NCI-H82 (cell line): ENCODE measurements at regions not wholly inside any gene's neighbourhood (a gene's known extent, or its start where the extent isn't known, plus 50 kb on each side); places are given as distances from the start of the nearest gene placed in this dataset.
A peak's percentile ranks its signal among the peaks of the same experiment; 100 is the strongest.
"Not testable (repeated sequence)": the region's sequence is repeated elsewhere in the genome, so short reads cannot be mapped to it uniquely, and the experiment has no call there.

Experiments used
- DNase-seq: peaks from one replicate; lab custom pipeline; 2025; lab: John Stamatoyannopoulos, UW

DNA sequence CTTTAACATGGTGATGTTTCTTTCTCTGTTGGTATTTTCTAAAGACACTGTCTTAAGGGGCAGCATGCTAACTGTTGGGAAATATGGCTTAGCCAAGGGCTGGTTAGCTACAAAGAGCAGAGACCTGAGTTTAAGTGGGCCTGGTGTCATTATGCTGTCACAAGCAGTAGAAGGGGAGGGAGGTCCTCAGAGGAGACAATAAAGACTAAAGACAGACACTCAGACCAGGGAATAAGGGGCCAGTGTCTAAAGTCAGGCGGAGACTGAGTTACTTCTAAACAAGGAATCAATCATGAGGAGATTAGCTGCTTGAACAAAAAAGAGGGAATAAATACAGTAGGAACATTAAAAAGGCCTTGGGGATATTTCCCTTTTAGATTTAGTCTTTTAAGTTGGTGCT is 142.7 kb upstream of the DPPA4 start:
- peak; percentile 10 for DNase-seq

DNA sequence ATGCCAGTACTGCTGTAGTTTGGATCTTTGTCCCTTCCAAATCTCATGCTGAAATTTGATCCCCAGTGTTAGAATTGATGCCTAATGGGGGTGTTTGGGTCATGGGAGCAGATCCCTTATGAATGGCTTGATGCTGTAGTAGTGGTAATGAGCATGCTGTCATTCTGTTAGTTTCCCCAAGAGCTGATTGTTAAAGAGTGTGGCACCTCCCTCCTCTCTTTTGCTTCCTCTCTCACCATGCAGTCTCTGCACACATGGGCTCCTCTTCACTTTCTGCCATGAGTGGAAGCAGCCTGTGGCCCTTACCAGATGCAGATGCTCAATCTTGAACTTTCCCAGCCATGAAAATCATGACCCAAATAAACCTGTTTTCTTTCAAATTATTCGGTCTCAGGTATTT is 141.3 kb upstream of the DPPA4 start:
- no peak for DNase-seq

DNA sequence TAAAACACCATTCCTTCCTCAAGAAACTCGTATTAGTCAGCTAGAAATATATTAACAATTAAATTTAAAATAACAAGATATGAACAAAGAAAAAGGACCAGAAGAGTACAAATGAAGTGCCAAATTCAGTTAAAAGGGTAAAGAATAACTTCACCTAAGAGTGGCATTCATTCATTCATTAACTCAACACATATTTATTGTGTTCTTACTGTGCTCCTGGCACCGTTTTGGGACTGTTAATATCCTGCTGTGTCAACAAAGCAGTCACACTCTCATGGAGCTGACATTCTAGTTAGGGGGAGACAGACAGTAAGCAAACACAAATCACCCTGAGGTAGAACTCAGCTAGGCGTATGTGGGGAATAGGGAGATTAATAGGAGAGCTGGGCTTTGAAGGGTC is 123.6 kb upstream of the DPPA4 start:
- no peak for DNase-seq

DNA sequence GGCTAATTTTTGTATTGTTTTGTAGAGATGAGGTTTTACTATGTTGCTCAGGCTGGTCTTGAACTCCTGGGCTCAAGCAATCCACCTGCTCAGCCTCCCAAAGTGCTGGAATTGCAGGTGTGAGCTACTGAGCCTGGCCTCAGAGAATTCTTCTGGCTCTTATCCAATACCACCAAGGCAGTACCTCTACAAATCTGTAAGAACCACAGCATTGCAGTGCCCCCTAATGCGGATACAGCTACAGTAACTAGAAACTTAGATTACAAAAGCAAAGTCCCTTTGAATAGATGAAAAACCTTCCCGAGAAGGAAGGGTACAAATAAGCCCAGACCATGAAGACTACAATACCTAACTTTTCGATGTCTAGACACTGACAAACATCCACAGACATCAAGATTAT is 107.9 kb upstream of the DPPA4 start:
- DNase-seq = no peak

DNA sequence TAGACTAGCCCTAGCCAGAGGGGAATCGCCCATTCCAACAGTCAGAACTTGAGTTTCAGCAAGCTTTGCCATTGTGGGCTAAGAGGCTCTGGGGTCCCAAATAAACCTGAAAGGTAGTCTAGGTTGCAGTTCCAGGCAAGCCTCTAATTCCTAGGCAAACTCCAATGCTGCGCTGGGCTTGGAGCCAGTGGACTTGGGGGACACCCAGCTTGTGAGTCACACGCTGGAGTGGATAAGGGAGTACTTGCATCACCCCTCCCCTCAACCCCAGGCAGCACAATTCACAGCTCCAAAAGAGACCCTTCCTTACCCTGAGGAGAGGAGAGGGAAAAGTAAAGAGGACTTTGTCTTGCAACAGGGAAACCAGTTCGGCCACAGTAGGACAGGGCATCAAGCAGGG is 105.2 kb upstream of the DPPA4 start:
- no peak for DNase-seq

DNA sequence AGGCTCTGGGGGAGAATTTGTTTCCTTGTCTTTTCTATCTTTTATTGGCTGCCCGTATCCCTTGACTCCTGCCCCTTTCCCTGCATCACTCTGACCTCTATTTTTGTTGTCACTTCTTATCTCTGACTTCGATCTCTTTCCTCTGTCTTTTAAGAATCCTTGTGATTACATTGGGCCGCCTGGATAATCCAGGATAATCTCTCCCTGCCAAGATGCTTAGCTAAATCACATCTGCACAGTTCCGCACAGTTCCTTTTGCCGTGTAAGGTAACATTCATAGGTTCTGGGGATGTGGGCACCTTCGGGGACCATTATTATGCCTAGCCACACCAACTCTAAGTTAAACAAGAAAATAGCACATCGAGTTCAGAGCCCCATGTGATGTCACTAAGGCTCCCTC is 103.0 kb upstream of the DPPA4 start:
- DNase-seq = peak; percentile 96

DNA sequence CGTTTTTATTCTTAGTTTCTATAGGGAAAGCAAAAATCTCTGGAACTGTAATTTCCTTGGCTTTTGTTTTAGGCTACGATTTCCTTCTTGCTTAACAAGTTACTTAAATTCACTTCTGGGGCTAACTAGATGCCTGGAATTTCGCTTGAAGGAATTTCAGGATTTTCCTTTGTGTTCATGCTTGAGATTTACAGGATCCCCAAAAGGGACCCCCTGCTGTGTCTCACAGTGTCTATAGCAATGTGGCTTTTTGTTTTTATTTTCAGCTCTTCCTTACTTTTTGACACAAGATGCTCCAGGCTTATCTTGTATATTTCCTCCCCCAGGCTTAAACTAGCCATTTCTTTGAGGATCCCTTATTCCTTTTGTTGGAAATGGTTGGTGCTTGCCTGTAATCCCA is 95.5 kb upstream of the DPPA4 start:
- no peak for DNase-seq

DNA sequence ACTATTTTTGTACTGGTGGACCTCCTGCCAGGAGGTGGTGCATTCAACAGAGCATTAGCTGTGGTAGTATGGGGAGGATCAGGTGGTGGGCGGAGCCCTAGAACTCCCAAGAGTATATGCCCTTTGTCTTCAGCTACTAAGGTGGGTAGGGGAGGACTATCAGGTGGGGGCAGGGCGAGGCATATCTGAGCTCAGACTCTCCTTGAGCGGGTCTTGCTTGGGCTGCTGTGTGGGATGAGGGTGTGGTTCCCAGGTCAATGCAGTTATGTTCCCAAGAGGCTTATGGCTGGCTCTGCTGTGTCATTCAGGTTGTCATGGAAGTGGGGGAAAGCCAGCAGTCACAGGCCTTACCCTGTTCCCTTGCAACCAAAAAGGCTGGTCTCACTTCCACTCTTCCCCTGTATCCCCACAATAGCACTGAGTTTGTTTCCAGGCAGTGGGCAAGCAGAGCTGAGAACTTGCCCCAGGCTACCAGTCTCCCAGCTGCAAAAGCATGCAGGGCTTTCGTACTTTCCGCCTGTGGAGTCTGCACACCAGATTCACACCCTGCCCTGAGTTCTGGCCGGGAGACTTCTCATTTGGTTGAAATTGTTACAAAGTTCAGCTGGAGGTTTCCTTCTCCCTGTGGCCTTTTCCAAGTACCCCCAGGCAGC is 93.7 kb upstream of the DPPA4 start:
- no peak for DNase-seq

DNA sequence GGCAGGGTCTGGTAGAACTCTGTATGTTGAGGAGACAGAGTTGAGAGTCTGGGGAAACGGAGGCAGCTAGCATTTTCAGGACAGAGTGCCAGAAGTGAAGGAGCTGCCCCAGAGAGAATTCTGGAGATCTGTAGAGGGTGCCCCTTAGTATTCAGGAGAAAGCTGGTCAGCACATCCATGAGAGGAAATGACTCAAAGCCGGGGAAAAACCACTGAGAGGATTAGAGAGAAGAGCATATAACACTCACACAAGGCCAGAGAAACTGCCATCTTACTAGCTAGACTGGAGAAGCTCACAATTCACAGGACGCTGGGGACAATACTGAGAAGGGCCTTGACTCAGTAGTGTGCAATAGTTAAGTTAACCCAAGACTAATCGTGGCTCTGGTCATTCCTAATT is 75.7 kb upstream of the DPPA4 start:
- no peak for DNase-seq

DNA sequence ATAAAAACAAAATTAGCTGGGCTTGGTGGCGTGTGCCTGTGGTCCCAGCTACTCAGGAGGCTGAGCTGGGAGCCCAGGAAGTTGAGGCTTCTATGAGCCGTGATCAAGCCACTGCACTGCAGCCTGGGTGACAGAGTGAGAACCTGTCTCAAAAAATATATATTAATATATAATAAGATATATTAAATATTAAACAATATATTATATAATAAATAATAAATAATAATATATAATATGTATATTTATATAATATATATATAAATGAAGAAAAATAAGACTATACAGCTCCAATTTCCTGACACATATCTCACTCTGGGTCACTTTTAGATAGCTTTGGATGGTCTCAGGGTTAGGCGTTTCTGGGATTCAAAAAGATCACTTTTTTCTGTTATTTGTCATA is 74.2 kb upstream of the DPPA4 start:
- DNase-seq = no peak

DNA sequence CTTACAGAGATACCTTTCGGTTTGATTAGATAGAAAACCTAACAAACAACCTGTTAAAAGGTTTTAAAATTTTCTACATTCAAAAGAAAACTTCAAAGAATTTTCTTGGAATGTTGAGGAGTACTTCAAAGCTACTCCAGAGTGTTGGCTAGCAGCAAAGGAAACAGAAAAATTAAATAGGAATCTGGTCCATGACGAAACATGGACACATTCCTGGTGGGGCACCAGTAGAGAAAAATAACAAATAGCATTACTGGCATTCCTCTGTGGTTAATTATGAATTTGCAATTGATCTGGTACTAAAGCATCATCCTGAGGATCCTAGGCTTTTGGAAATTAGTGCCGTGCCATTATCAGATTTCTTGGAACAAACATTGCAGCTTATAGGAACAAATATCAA is 59.5 kb upstream of the DPPA4 start:
- DNase-seq = no peak

DNA sequence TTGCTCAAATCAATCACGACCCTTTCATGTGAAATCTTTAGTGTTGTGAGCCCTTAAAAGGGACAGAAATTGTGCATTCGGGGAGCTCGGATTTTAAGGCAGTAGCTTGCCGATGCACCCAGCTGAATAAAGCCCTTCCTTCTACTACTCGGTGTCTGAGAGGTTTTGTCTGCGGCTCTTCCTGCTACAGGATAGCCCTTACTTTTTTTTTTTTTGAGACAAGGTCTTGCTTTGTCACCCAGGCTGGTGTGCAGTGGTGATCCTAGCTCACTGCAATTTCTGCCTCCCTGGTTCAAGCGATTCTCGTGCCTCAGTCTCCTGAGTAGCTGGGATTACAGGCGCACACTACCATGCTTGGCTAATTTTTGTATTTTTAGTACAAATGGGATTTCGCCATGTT is 56.4 kb upstream of the DPPA4 start:
- not testable (repeated sequence) for DNase-seq

DNA sequence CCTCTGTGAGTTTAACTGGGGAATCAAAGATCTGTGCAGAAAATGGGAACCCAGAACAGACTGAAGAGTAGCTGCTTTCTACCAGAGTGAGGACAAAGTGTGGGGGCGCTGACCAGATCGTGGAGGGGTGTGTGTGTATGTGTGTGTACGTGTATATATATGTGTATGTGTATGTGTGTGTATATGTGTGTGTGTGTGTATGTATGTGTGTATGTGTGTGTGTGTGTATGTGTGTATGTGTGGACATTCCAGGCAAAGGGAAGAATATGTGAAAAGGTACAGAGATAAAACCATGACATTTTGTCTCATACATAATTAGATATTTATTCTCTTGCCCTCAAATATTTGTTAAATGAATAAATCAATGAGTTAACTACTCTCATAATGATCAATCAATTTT is 54.9 kb upstream of the DPPA4 start:
- DNase-seq = no peak

DNA sequence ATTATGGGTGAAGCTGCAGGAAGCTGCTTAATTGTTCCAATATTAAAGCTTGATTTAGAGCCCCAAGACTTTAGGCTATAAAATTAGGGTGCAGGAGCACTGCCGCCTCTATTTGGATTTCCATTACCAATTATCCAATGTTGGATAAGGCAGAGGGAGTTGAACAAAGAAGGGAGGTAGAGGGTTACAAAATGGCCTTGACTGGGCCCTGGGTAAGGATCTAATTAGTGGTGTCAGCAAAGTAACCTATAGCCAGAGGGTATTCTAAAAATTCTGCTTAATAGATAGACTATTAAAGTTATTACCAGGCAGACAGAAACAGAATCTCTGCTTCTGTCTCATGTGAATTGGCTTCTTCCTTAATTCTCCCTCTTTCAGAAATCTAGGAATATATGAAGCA is 50.3 kb upstream of the DPPA4 start:
- DNase-seq = no peak

DNA sequence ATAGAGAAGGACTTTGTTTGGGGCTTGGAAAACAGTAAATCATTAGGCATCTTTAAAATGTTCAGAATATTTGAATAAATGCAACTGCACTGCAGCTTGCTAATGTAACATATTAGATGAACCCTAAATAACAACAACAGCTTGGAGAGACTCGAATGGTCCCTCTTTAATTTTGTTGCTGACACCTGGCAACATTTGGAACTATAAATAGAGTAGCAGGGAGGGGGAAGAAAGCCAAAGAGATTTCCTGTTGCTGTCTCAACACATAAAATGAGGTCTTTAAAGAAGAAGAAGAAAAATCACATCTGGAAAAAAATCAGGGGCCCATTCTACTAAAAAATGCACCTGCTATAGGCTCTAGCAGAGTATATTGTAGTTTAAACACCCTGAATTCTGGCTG is 49.9 kb upstream of the DPPA4 start:
- peak; percentile 50 for DNase-seq
